Tibial nerve (tissue), 4 donors: ENCODE measurements at regions not wholly inside any gene's neighbourhood (a gene's known extent, or its start where the extent isn't known, plus 50 kb on each side); places are given as distances from the start of the nearest gene placed in this dataset.

Source experiments
- DNase-seq, 2 donors: peaks; one replicate each; pipeline ENCODE4 v3.0.0-alpha.2; 2019; ENCODE audit warnings: low spot score in 2 of 2
- H3K27ac ChIP-seq, 4 donors: fragments of 200-600 bp; sonication (generic) in 3 of 4; one replicate each; pipeline ENCODE4 v1.5.1; 2017 to 2019; ENCODE audit warnings: mild to moderate bottlenecking in 1 of 4
- H3K27me3 ChIP-seq, 2 donors: fragments of 200-600 bp; sonication (generic) in 1 of 2; one replicate each; pipeline versions ENCODE4 v1.5.1 to v1.6.0; 2017 to 2019
- H3K36me3 ChIP-seq, 3 donors: fragments of 200-600 bp; sonication (generic); one replicate each; pipeline ENCODE4 v1.5.1; 2018 to 2019
- H3K4me1 ChIP-seq, 4 donors: fragments of 200-600 bp; sonication (generic) in 3 of 4; one replicate each; pipeline ENCODE4 v1.5.1; 2017 to 2019
- H3K4me3 ChIP-seq, 4 donors: fragments of 200-600 bp; sonication (generic) in 3 of 4; one replicate each; pipeline ENCODE4 v1.5.1; 2017 to 2019; ENCODE audit warnings: mild to moderate bottlenecking in 1 of 4, moderate library complexity in 1 of 4
- H3K9me3 ChIP-seq, 4 donors: fragments of 200-600 bp; sonication (generic) in 3 of 4; one replicate each; pipeline ENCODE4 v1.5.1; 2017 to 2019
- CTCF ChIP-seq, 5 experiments: fragments of 200-600 bp in 3 of 5; fragments of 450-650 bp in 2 of 5; sonication (generic) in 3 of 5; IDR thresholded peaks; one replicate each; pipeline ENCODE4 v1.5.1; 2016 to 2019; ENCODE audit warnings: antibody characterized with exemption in 5 of 5, mild to moderate bottlenecking in 3 of 5, moderate library complexity in 2 of 5
- EP300 ChIP-seq, 2 donors: sonication (generic); formaldehyde crosslinking; IDR thresholded peaks; one replicate each; pipeline ENCODE4 v1.6.1; 2017; ENCODE audit warnings: antibody characterized with exemption in 2 of 2, mild to moderate bottlenecking in 1 of 2
- POLR2A ChIP-seq, 2 donors: fragments of 450-650 bp; IDR thresholded peaks; one replicate each; pipeline ENCODE4 v1.6.1; 2017; ENCODE audit warnings: antibody characterized with exemption in 2 of 2, mild to moderate bottlenecking in 2 of 2, moderate library complexity in 2 of 2
- WGBS, 2 donors: methylation state at CpG; one replicate each; pipeline ENCODE4 v1.1.5; 2018; 5-methylcytosine and 5-hydroxymethylcytosine counted together

GRCh38 chr13:47146991-47147811, 250.3 kb upstream of the HTR2A start:
- 81 to 85% methylated on average over 2 of the region's 2 CpGs for WGBS, 2 donors

GRCh38 chr13:47146136-47146535, 249.3 kb upstream of the HTR2A start:
- TF ChIP-seq EP300 (IDR thresholded peaks at IDR 0.05) (no peak), POLR2A (IDR thresholded peaks at IDR 0.05) (no peak), CTCF (IDR thresholded peaks at IDR 0.05) (no peak)
- Histone ChIP-seq H3K36me3 (no peaks in the 10 kb centered on the region), H3K9me3 (no peaks in the 10 kb centered on the region), H3K27ac (no peak overlapping the region), H3K4me1 (no peaks in the 10 kb centered on the region), H3K27me3 (no peaks in the 10 kb centered on the region), H3K4me3 (no peak overlapping the region)
- no peak for DNase-seq

More at GRCh38 chr13:47146991-47147811, 250.3 kb upstream of the HTR2A start:
- Histone ChIP-seq H3K4me3 (no peak overlapping the region), H3K27ac (no peak overlapping the region), H3K27me3 (no peaks in the 10 kb centered on the region), H3K4me1 (no peaks in the 10 kb centered on the region), H3K36me3 (no peaks in the 10 kb centered on the region), H3K9me3 (peaks cover 0 to 5% (median 0%) of the 10 kb centered on the region in 4 donors)
- TF ChIP-seq CTCF (IDR thresholded peaks at IDR 0.05) (no peak), POLR2A (IDR thresholded peaks at IDR 0.05) (no peak), EP300 (IDR thresholded peaks at IDR 0.05) (no peak)
- DNase-seq: no peak

- H3K9me3 ChIP-seq: no peaks in the 10 kb centered on the region
- no peaks in the 10 kb centered on the region for H3K4me1 ChIP-seq
- no peaks in the 10 kb centered on the region for H3K36me3 ChIP-seq
- no peaks in the 10 kb centered on the region for H3K27me3 ChIP-seq
- 88 to 89% methylated on average over 1 of the region's 1 CpG for WGBS, 2 donors
- TF ChIP-seq CTCF (IDR thresholded peaks at IDR 0.05) (no peak), POLR2A (IDR thresholded peaks at IDR 0.05) (no peak), EP300 (IDR thresholded peaks at IDR 0.05) (no peak)
- no peak for DNase-seq
- no peak overlapping the region for H3K27ac ChIP-seq
- H3K4me3 ChIP-seq: no peak overlapping the region
Measured at GRCh38 chr13:47144782-47145181, 247.9 kb upstream of the HTR2A start.

GRCh38 chr13:47142105-47142504, 245.3 kb upstream of the HTR2A start:
- no peak for DNase-seq
- no peak for TF ChIP-seq EP300 (IDR thresholded peaks at IDR 0.05)
- TF ChIP-seq CTCF (IDR thresholded peaks at IDR 0.05): no peak
- no peak for TF ChIP-seq POLR2A (IDR thresholded peaks at IDR 0.05)
- no peaks in the 10 kb centered on the region for H3K27me3 ChIP-seq
- no peaks in the 10 kb centered on the region for H3K4me1 ChIP-seq
- H3K9me3 ChIP-seq: no peaks in the 10 kb centered on the region
- H3K4me3 ChIP-seq: no peak overlapping the region
- H3K36me3 ChIP-seq: no peaks in the 10 kb centered on the region
- 48 to 62% methylated on average over 2 of the region's 2 CpGs for WGBS, 2 donors
- no peak overlapping the region for H3K27ac ChIP-seq

GRCh38 chr13:47139519-47139918, 242.7 kb upstream of the HTR2A start:
- Histone ChIP-seq H3K4me3 (no peak overlapping the region), H3K27me3 (no peaks in the 10 kb centered on the region), H3K36me3 (no peaks in the 10 kb centered on the region), H3K27ac (no peak overlapping the region), H3K4me1 (no peaks in the 10 kb centered on the region), H3K9me3 (no peaks in the 10 kb centered on the region)
- no peak for DNase-seq
- WGBS, 2 donors: 35 to 56% methylated on average over 2 of the region's 2 CpGs
- TF ChIP-seq EP300 (IDR thresholded peaks at IDR 0.05) (no peak), POLR2A (IDR thresholded peaks at IDR 0.05) (no peak)
